Iris pigment epithelial cell (primary cell): ENCODE measurements at regions not wholly inside any gene's neighbourhood (a gene's known extent, or its start where the extent isn't known, plus 50 kb on each side); places are given as distances from the start of the nearest gene placed in this dataset.
"Not testable (repeated sequence)": the region's sequence is repeated elsewhere in the genome, so short reads cannot be mapped to it uniquely, and the experiment has no call there.

Experiments
- DNase-seq: peaks from one replicate; pipeline ENCODE4 v3.0.0-alpha.2; 2011; ENCODE audit warnings: low read depth

- DNase-seq = no peak
Measured at GRCh38 chr1:70671006-70671405, 259.9 kb downstream of the CTH start.

GRCh38 chr1:70672442-70672888 lies 261.4 kb downstream of the CTH start:
- DNase-seq = no peak

GRCh38 chr1:70674941-70675685 lies 264.0 kb downstream of the CTH start:
- DNase-seq = no peak

- DNase-seq = no peak
Measured at GRCh38 chr1:70675737-70676156, 264.7 kb downstream of the CTH start.

GRCh38 chr1:70685300-70686286 lies 274.5 kb downstream of the CTH start:
- peak; percentile 66 for DNase-seq

- no peak for DNase-seq
Measured at GRCh38 chr1:70688580-70688979, 277.5 kb downstream of the CTH start.

GRCh38 chr1:70706381-70707037 lies 295.4 kb downstream of the CTH start:
- no peak for DNase-seq

- DNase-seq = no peak
Measured at GRCh38 chr1:70707214-70707613, 296.1 kb downstream of the CTH start.

GRCh38 chr1:70714149-70714548 lies 303.1 kb downstream of the CTH start:
- DNase-seq = no peak

GRCh38 chr1:70717211-70717610 lies 306.1 kb downstream of the CTH start:
- DNase-seq = no peak

- DNase-seq = no peak
Measured at GRCh38 chr1:70717656-70718055, 306.6 kb downstream of the CTH start.

GRCh38 chr1:70718086-70718630 lies 307.1 kb downstream of the CTH start:
- DNase-seq = no peak

- DNase-seq = no peak
Measured at GRCh38 chr1:70719154-70719553, 308.1 kb downstream of the CTH start.

- DNase-seq = no peak
Measured at GRCh38 chr1:70720109-70720508, 309.0 kb downstream of the CTH start.

GRCh38 chr1:70720521-70720920 lies 309.5 kb downstream of the CTH start:
- no peak for DNase-seq

GRCh38 chr1:70727886-70728489 lies 316.9 kb downstream of the CTH start:
- DNase-seq = no peak

GRCh38 chr1:70736518-70736917 lies 311.1 kb downstream of the PTGER3 start:
- DNase-seq = not testable (repeated sequence)

GRCh38 chr1:70737125-70737524 lies 310.5 kb downstream of the PTGER3 start:
- no peak for DNase-seq

- no peak for DNase-seq
Measured at GRCh38 chr1:70738624-70739023, 309.0 kb downstream of the PTGER3 start.

- peak; percentile 6 for DNase-seq
Measured at GRCh38 chr1:70745199-70745598, 302.4 kb downstream of the PTGER3 start.

GRCh38 chr1:70746062-70746461 lies 301.6 kb downstream of the PTGER3 start:
- DNase-seq = not testable (repeated sequence)

GRCh38 chr1:70747123-70747522 lies 300.5 kb downstream of the PTGER3 start:
- not testable (repeated sequence) for DNase-seq
